WTC11 (cell line): ENCODE measurements at regions not wholly inside any gene's neighbourhood (a gene's known extent, or its start where the extent isn't known, plus 50 kb on each side); places are given as distances from the start of the nearest gene placed in this dataset.

Source experiments
- ATAC-seq: fragments of 200-7000 bp; cut with Tn5 transposase; 2 replicates; pipeline ENCODE4 v1.10.0; 2021; ENCODE audit warnings: mild to moderate bottlenecking, moderate library complexity
- CTCF ChIA-PET: fragments of 300-600 bp; sonication (Branson Sonifier 250); formaldehyde crosslinking; loops from one replicate; lab custom pipeline; 2021; ENCODE audit warnings: antibody characterized with exemption; lab: Charles Lee
- POLR2A ChIA-PET: fragments of 350-600 bp; sonication (Branson Sonifier 250); formaldehyde crosslinking; loops from one replicate; lab custom pipeline; 2021; ENCODE audit warnings: antibody characterized with exemption; lab: Charles Lee
- DNase-seq: peaks from one replicate; pipeline ENCODE4 v3.0.0; 2021; ENCODE audit warnings: low spot score
- H3K27ac Mint-ChIP-seq: 2 replicates; pipeline ENCODE4 v1.8.0; 2021; ENCODE audit warnings: mixed read lengths
- H3K27me3 Mint-ChIP-seq: 2 replicates; pipeline ENCODE4 v1.8.0; 2021; ENCODE audit warnings: low read depth, mild to moderate bottlenecking, moderate library complexity, mixed read lengths
- H3K36me3 Mint-ChIP-seq: 2 replicates; pipeline ENCODE4 v1.8.0; 2021; ENCODE audit warnings: mixed read lengths
- H3K4me1 Mint-ChIP-seq: 2 replicates; pipeline ENCODE4 v1.8.0; 2022; ENCODE audit warnings: mixed read lengths
- H3K4me3 Mint-ChIP-seq: 2 replicates; pipeline ENCODE4 v1.8.0; 2021; ENCODE audit warnings: mild to moderate bottlenecking, moderate library complexity, mixed read lengths
- H3K9me3 Mint-ChIP-seq: 2 replicates; pipeline ENCODE4 v1.8.0; 2021; ENCODE audit warnings: mixed read lengths
- ATF2 ChIP-seq: sonication (generic); formaldehyde crosslinking; IDR thresholded peaks from 2 replicates; pipeline ENCODE4 v1.8.1; 2022; ENCODE audit warnings: low read depth, missing genetic modification reagents, borderline replicate concordance
- E2F4 ChIP-seq: sonication (generic); formaldehyde crosslinking; IDR thresholded peaks from 2 replicates; pipeline ENCODE4 v1.8.1; 2022; ENCODE audit warnings: low read depth, mild to moderate bottlenecking, moderate library complexity, missing genetic modification reagents, borderline replicate concordance
- E2F5 ChIP-seq: sonication (generic); formaldehyde crosslinking; IDR thresholded peaks from 2 replicates; pipeline ENCODE4 v1.8.1; 2022; ENCODE audit warnings: mild to moderate bottlenecking, moderate library complexity, missing genetic modification reagents
- GABPB1 ChIP-seq: sonication (generic); formaldehyde crosslinking; IDR thresholded peaks from 2 replicates; pipeline ENCODE4 v1.8.1; 2023; ENCODE audit warnings: mild to moderate bottlenecking, missing genetic modification reagents
- IRF2 ChIP-seq: sonication (generic); formaldehyde crosslinking; IDR thresholded peaks from 2 replicates; pipeline ENCODE4 v1.8.0; 2022; ENCODE audit warnings: low read depth, missing genetic modification reagents, borderline replicate concordance
- JUN ChIP-seq: sonication (generic); formaldehyde crosslinking; IDR thresholded peaks from 2 replicates; pipeline ENCODE4 v1.8.0; 2023; ENCODE audit warnings: mild to moderate bottlenecking, missing genetic modification reagents
- MLX ChIP-seq: sonication (generic); formaldehyde crosslinking; IDR thresholded peaks from 2 replicates; pipeline ENCODE4 v1.8.1; 2023; ENCODE audit warnings: mild to moderate bottlenecking, missing genetic modification reagents, moderate library complexity
- NFE2L1 ChIP-seq: sonication (generic); formaldehyde crosslinking; IDR thresholded peaks from 2 replicates; pipeline ENCODE4 v1.8.1; 2023; ENCODE audit warnings: missing genetic modification reagents
- NFYB ChIP-seq: sonication (generic); formaldehyde crosslinking; conservative IDR thresholded peaks from 2 replicates; pipeline ENCODE4 v1.8.0; 2022; ENCODE audit warnings: low read depth, missing genetic modification reagents
- NR2C2 ChIP-seq: sonication (generic); formaldehyde crosslinking; IDR thresholded peaks from 2 replicates; pipeline ENCODE4 v1.8.0; 2022; ENCODE audit warnings: mild to moderate bottlenecking, missing genetic modification reagents
- NR3C1 ChIP-seq: sonication (generic); formaldehyde crosslinking; conservative IDR thresholded peaks from 2 replicates; pipeline ENCODE4 v1.8.1; 2023; ENCODE audit warnings: low read depth, mild to moderate bottlenecking, missing genetic modification reagents
- RELA ChIP-seq: sonication (generic); formaldehyde crosslinking; IDR thresholded peaks from 2 replicates; pipeline ENCODE4 v1.8.1; 2022; ENCODE audit warnings: missing genetic modification reagents, mild to moderate bottlenecking, borderline replicate concordance
- RORB ChIP-seq: fragments of 250-450 bp; sonication (Bioruptor Pico); IDR thresholded peaks from 2 replicates; pipeline ENCODE4 v1.9.0; 2021; ENCODE audit warnings: mild to moderate bottlenecking
- SOX15 ChIP-seq: fragments of 250-450 bp; sonication (Bioruptor Pico); IDR thresholded peaks from 2 replicates; pipeline ENCODE4 v1.9.0; 2021; ENCODE audit warnings: mild to moderate bottlenecking
- ZBTB43 ChIP-seq: sonication (generic); formaldehyde crosslinking; IDR thresholded peaks from 2 replicates; pipeline ENCODE4 v1.8.1; 2023; ENCODE audit warnings: mild to moderate bottlenecking, missing genetic modification reagents
- ZMAT4 ChIP-seq: fragments of 250-450 bp; sonication (Bioruptor Pico); IDR thresholded peaks from 2 replicates; pipeline ENCODE4 v1.9.0; 2021; ENCODE audit warnings: mild to moderate bottlenecking
- ZNF138 ChIP-seq: sonication (generic); formaldehyde crosslinking; conservative IDR thresholded peaks from 2 replicates; pipeline ENCODE4 v1.8.1; 2022; ENCODE audit warnings: mild to moderate bottlenecking, moderate library complexity, missing genetic modification reagents
- ZNF281 ChIP-seq: sonication (generic); formaldehyde crosslinking; IDR thresholded peaks from 2 replicates; pipeline ENCODE4 v1.8.0; 2023; ENCODE audit warnings: mild to moderate bottlenecking, missing genetic modification reagents
- ZNF416 ChIP-seq: fragments of 250-450 bp; sonication (Bioruptor Pico); IDR thresholded peaks from 2 replicates; pipeline ENCODE4 v1.9.0; 2021; ENCODE audit warnings: mild to moderate bottlenecking, inconsistent platforms

- Mint-ChIP-seq H3K27ac (no peak overlapping the region), H3K27me3 (peaks cover 2% of the 10 kb centered on the region; the same call in 1 of the 2 replicates), H3K36me3 (peaks cover 10% of the 10 kb centered on the region), H3K9me3 (peaks cover 31% of the 10 kb centered on the region), H3K4me1 (peaks cover 9% of the 10 kb centered on the region), H3K4me3 (no peak overlapping the region)
- POLR2A ChIA-PET = no interaction called here
- CTCF ChIA-PET = no interaction called here
- TF ChIP-seq ZBTB43 = no peak
- TF ChIP-seq E2F4 (CRISPR knock-in tag) = no peak
- TF ChIP-seq NR3C1 (CRISPR knock-in tag) = no peak
- TF ChIP-seq RORB (CRISPR knock-in tag) = no peak
- no peak for TF ChIP-seq E2F5
- no peak for TF ChIP-seq NFE2L1 (CRISPR knock-in tag)
- no peak for TF ChIP-seq IRF2 (CRISPR knock-in tag)
- no peak for TF ChIP-seq ZNF138 (CRISPR knock-in tag)
- TF ChIP-seq ZNF416 (CRISPR knock-in tag) = no peak
- TF ChIP-seq SOX15 (CRISPR knock-in tag) = no peak
- ATAC-seq (no peak), DNase-seq (no peak)
Observed at GRCh38 chr1:59186656-59187055, 110.2 kb upstream of the FGGY start.

GRCh38 chr1:59188413-59189213 lies 108.3 kb upstream of the FGGY start:
- ATAC-seq (no peak), DNase-seq (no peak)
- Mint-ChIP-seq H3K9me3 (peaks cover 47% of the 10 kb centered on the region), H3K36me3 (peaks cover 10% of the 10 kb centered on the region), H3K4me3 (no peak overlapping the region), H3K27me3 (peaks cover 2% of the 10 kb centered on the region; the same call in 1 of the 2 replicates), H3K4me1 (peaks cover 9% of the 10 kb centered on the region), H3K27ac (no peak overlapping the region)
- TF ChIP-seq ATF2 (CRISPR knock-in tag) (no peak), NR2C2 (CRISPR knock-in tag) (no peak), ZMAT4 (CRISPR knock-in tag) (no peak), MLX (no peak), IRF2 (CRISPR knock-in tag) (no peak), GABPB1 (CRISPR knock-in tag) (no peak), NFYB (CRISPR knock-in tag) (no peak), JUN (no peak), RELA (CRISPR knock-in tag) (no peak), ZNF281 (CRISPR knock-in tag) (no peak)
- ChIA-PET POLR2A (no interaction called here), CTCF (no interaction called here)
